ENCODE measurements at regions not wholly inside any gene's neighbourhood (a gene's known extent, or its start where the extent isn't known, plus 50 kb on each side); places are given as distances from the start of the nearest gene placed in this dataset.

DNA sequence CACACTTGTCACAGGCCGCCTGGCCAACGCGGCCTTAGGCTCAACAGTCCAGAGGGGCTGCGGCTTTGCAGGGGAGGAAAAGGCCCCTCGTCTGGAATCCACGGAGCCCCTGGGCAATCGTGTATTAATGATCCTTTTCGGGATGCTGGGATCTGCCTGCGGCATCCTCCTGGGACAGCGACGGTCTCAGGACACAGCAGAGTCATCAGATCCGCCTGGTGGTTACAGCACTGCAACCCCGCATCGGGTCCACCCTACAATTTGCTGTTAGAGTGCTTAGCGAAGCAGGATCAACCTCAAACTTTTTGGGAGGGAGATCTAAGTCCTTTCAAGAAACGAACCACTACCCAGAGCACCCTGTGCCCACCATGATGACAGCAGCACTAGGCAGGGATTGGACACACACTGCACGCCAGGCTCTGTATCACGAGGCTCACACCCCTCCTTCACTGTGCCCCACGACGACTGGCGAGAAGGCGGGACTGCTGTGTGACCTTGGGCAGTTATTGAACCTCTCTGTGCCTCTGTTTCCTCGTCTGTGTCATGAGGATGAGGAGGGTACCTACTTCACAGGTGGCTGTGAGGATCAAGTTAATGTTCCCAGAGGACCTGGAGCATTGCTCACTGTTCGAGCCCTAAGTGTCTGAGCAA lies 100.4 kb upstream of the COL5A1 start:
- Histone ChIP-seq H3K79me1 (replicated peaks; ENCODE audit: low read length, poor library complexity, severe bottlenecking) (no peaks in the 10 kb centered on the region), H3K9ac (ENCODE audit: low read length) (no peak overlapping the region), H3K23ac (ENCODE audit: low read length in 2 of 2) (no peak overlapping the region), H2BK120ac (ENCODE audit: low read depth, low read length) (peak overlapping the region; percentile 13), H3K27ac (ENCODE audit: low read length, poor library complexity, severe bottlenecking) (no peak overlapping the region), H2BK15ac (ENCODE audit: low read depth, poor library complexity, severe bottlenecking) (peak overlapping the region; percentile 77), H2BK5ac (ENCODE audit: low read depth, low read length, poor library complexity, severe bottlenecking) (no peak overlapping the region), H2AK5ac (ENCODE audit: low read length, severe bottlenecking) (peak overlapping the region; percentile 68), H4K91ac (ENCODE audit: low read length) (peak overlapping the region; percentile 81), H2AFZ (ENCODE audit: low read depth, low read length) (no peak overlapping the region), H3K9me3 (ENCODE audit: control insufficient read depth, low read length) (no peaks in the 10 kb centered on the region), H3K36me3 (ENCODE audit: control insufficient read depth in 1 of 2, insufficient read depth in 2 of 2, low read depth in 1 of 2, low read length in 2 of 2) (no peaks in the 10 kb centered on the region), H3K27me3 (ENCODE audit: control insufficient read depth in 1 of 2, insufficient read depth in 1 of 2, low read length in 2 of 2) (peaks cover 0 to 25% of the 10 kb centered on the region in 2 experiments), H3K18ac (ENCODE audit: low read depth in 1 of 2, low read length in 2 of 2) (peak overlapping the region in 1 of 2 experiments; percentile 30), H3K4ac (ENCODE audit: low read depth in 1 of 2, low read length in 2 of 2) (peak overlapping the region in 1 of 2 experiments; percentile 17), H3K4me1 (ENCODE audit: control insufficient read depth, insufficient read depth, low read depth, low read length) (peaks cover 48% of the 10 kb centered on the region), H2BK12ac (ENCODE audit: low read length in 2 of 2) (peak overlapping the region; percentile 70 to 83), H3K4me2 (ENCODE audit: low read length, poor library complexity, severe bottlenecking) (no peak overlapping the region), H3K14ac (ENCODE audit: low read length in 2 of 2) (no peak overlapping the region), H4K8ac (ENCODE audit: low read length) (no peak overlapping the region), H3K4me3 (ENCODE audit: insufficient read depth in 1 of 2, low read depth in 1 of 2, low read length in 2 of 2) (no peak overlapping the region)
- DNase-seq, result no peak
- 89% methylated on average over 24 of the region's 24 CpGs for WGBS

- Histone ChIP-seq H3K9ac (ENCODE audit: low read length) (no peak overlapping the region), H2AK5ac (ENCODE audit: low read length, severe bottlenecking) (peak overlapping the region; percentile 67), H4K91ac (ENCODE audit: low read length) (peak overlapping the region; percentile 99), H2AFZ (ENCODE audit: low read depth, low read length) (no peak overlapping the region), H2BK12ac (ENCODE audit: low read length in 2 of 2) (peak overlapping the region; percentile 90 to 100), H3K79me1 (replicated peaks; ENCODE audit: low read length, poor library complexity, severe bottlenecking) (no peaks in the 10 kb centered on the region), H3K4ac (ENCODE audit: low read depth in 1 of 2, low read length in 2 of 2) (peak overlapping the region; percentile 41 to 96), H3K4me3 (ENCODE audit: insufficient read depth in 1 of 2, low read depth in 1 of 2, low read length in 2 of 2) (no peak overlapping the region), H3K27ac (ENCODE audit: low read length, poor library complexity, severe bottlenecking) (peak overlapping the region; percentile 83), H3K18ac (ENCODE audit: low read depth in 1 of 2, low read length in 2 of 2) (peak overlapping the region; percentile 32 to 93), H4K8ac (ENCODE audit: low read length) (peak overlapping the region; percentile 96), H3K9me3 (ENCODE audit: control insufficient read depth, low read length) (no peaks in the 10 kb centered on the region), H3K27me3 (ENCODE audit: control insufficient read depth in 1 of 2, insufficient read depth in 1 of 2, low read length in 2 of 2) (peaks cover 0 to 33% of the 10 kb centered on the region in 2 experiments), H3K23ac (ENCODE audit: low read length in 2 of 2) (no peak overlapping the region), H3K36me3 (ENCODE audit: control insufficient read depth in 1 of 2, insufficient read depth in 2 of 2, low read depth in 1 of 2, low read length in 2 of 2) (no peaks in the 10 kb centered on the region), H2BK5ac (ENCODE audit: low read depth, low read length, poor library complexity, severe bottlenecking) (peak overlapping the region; percentile 49), H2BK15ac (ENCODE audit: low read depth, poor library complexity, severe bottlenecking) (peak overlapping the region; percentile 87), H3K4me2 (ENCODE audit: low read length, poor library complexity, severe bottlenecking) (no peak overlapping the region), H3K4me1 (ENCODE audit: control insufficient read depth, insufficient read depth, low read depth, low read length) (peaks cover 43% of the 10 kb centered on the region), H3K14ac (ENCODE audit: low read length in 2 of 2) (peak overlapping the region in 1 of 2 experiments; percentile 61), H2BK120ac (ENCODE audit: low read depth, low read length) (peak overlapping the region; percentile 94)
- peak; percentile 85 for DNase-seq
- 54% methylated on average over 25 of the region's 26 CpGs for WGBS
Observed at GRCh38 chr9:134544388-134545214, 97.0 kb upstream of the COL5A1 start.

DNA sequence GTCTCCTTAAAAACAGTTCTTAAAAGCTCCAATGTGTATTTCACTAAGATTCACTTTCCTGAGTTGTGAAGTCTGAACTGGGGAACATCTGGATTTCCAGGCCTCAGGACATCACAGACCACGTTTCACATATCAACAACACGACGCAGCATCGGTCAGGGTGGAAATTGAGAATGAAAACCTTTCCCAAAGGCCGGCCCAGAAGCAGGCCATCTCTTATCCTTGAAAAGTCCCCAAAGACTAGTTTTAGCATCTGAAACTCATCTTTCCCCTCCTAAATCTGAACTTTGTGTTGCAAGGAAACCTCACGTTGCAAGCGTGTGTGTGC lies 96.4 kb upstream of the COL5A1 start:
- DNase-seq, result peak; percentile 78
- Histone ChIP-seq H3K36me3 (ENCODE audit: control insufficient read depth in 1 of 2, insufficient read depth in 2 of 2, low read depth in 1 of 2, low read length in 2 of 2) (no peaks in the 10 kb centered on the region), H2AFZ (ENCODE audit: low read depth, low read length) (no peak overlapping the region), H2BK15ac (ENCODE audit: low read depth, poor library complexity, severe bottlenecking) (no peak overlapping the region), H2BK5ac (ENCODE audit: low read depth, low read length, poor library complexity, severe bottlenecking) (peak overlapping the region; percentile 19), H3K27me3 (ENCODE audit: control insufficient read depth in 1 of 2, insufficient read depth in 1 of 2, low read length in 2 of 2) (peaks cover 0 to 29% of the 10 kb centered on the region in 2 experiments), H3K9me3 (ENCODE audit: control insufficient read depth, low read length) (no peaks in the 10 kb centered on the region), H4K8ac (ENCODE audit: low read length) (peak overlapping the region; percentile 33), H2BK120ac (ENCODE audit: low read depth, low read length) (peak overlapping the region; percentile 94), H3K4me2 (ENCODE audit: low read length, poor library complexity, severe bottlenecking) (no peak overlapping the region), H3K14ac (ENCODE audit: low read length in 2 of 2) (no peak overlapping the region), H4K91ac (ENCODE audit: low read length) (peak overlapping the region; percentile 85), H3K4ac (ENCODE audit: low read depth in 1 of 2, low read length in 2 of 2) (peak overlapping the region; percentile 32 to 96), H3K4me3 (ENCODE audit: insufficient read depth in 1 of 2, low read depth in 1 of 2, low read length in 2 of 2) (peak overlapping the region in 1 of 2 experiments; percentile 68), H2AK5ac (ENCODE audit: low read length, severe bottlenecking) (peak overlapping the region; percentile 67), H3K23ac (ENCODE audit: low read length in 2 of 2) (no peak overlapping the region), H3K4me1 (ENCODE audit: control insufficient read depth, insufficient read depth, low read depth, low read length) (peaks cover 43% of the 10 kb centered on the region), H3K9ac (ENCODE audit: low read length) (peak overlapping the region; percentile 86), H2BK12ac (ENCODE audit: low read length in 2 of 2) (peak overlapping the region; percentile 90 to 100), H3K18ac (ENCODE audit: low read depth in 1 of 2, low read length in 2 of 2) (peak overlapping the region; percentile 80 to 93), H3K27ac (ENCODE audit: low read length, poor library complexity, severe bottlenecking) (peak overlapping the region; percentile 83), H3K79me1 (replicated peaks; ENCODE audit: low read length, poor library complexity, severe bottlenecking) (no peaks in the 10 kb centered on the region)
- 53% methylated on average over 7 of the region's 7 CpGs for WGBS
